ENCODE measurements at regions not wholly inside any gene's neighbourhood (a gene's known extent, or its start where the extent isn't known, plus 50 kb on each side); places are given as distances from the start of the nearest gene placed in this dataset.
A peak's percentile ranks its signal among the peaks of the same experiment; 100 is the strongest.

- no peak overlapping the region for H3K4me3 ChIP-seq (replicated peaks in 1 of 2; ENCODE audit: low read depth in 2 of 2, low read length in 2 of 2)
These were observed 74.8 kb upstream of the IPO5 start for GRCh38 chr13:97878431-97879375.

GRCh38 chr13:97879646-97880310 lies 73.7 kb upstream of the IPO5 start:
- no peak overlapping the region for H3K4me3 ChIP-seq (replicated peaks in 1 of 2; ENCODE audit: low read depth in 2 of 2, low read length in 2 of 2)
- DNase-seq (ENCODE audit: low read depth in 2 of 2), result peak; percentile 88 to 94
- TF ChIP-seq CTCF (IDR thresholded peaks at IDR 0.05; ENCODE audit: low read depth, low read length), result no peak

More at GRCh38 chr13:97878431-97879375, 74.8 kb upstream of the IPO5 start:
- no peak for TF ChIP-seq CTCF (IDR thresholded peaks at IDR 0.05; ENCODE audit: low read depth, low read length)
- DNase-seq (ENCODE audit: low read depth in 2 of 2), result peak in 1 of 2 donors; percentile 35

GRCh38 chr13:97880311-97880675 lies 73.2 kb upstream of the IPO5 start:
- H3K4me3 ChIP-seq (replicated peaks in 1 of 2; ENCODE audit: low read depth in 2 of 2, low read length in 2 of 2), result no peak overlapping the region
- TF ChIP-seq CTCF (IDR thresholded peaks at IDR 0.05; ENCODE audit: low read depth, low read length), result no peak
- DNase-seq (ENCODE audit: low read depth in 2 of 2), result no peak

GRCh38 chr13:97881556-97881955 lies 71.9 kb upstream of the IPO5 start:
- no peak for TF ChIP-seq CTCF (IDR thresholded peaks at IDR 0.05; ENCODE audit: low read depth, low read length)
- H3K4me3 ChIP-seq (replicated peaks in 1 of 2; ENCODE audit: low read depth in 2 of 2, low read length in 2 of 2), result no peak overlapping the region
- DNase-seq (ENCODE audit: low read depth in 2 of 2), result no peak

- no peak for TF ChIP-seq CTCF (IDR thresholded peaks at IDR 0.05; ENCODE audit: low read depth, low read length)
- peak; percentile 6 to 39 for DNase-seq (ENCODE audit: low read depth in 2 of 2)
- no peak overlapping the region for H3K4me3 ChIP-seq (replicated peaks in 1 of 2; ENCODE audit: low read depth in 2 of 2, low read length in 2 of 2)
These were observed 70.1 kb upstream of the IPO5 start for GRCh38 chr13:97883396-97883795.

- H3K4me3 ChIP-seq (replicated peaks in 1 of 2; ENCODE audit: low read depth in 2 of 2, low read length in 2 of 2), result no peak overlapping the region
- TF ChIP-seq CTCF (IDR thresholded peaks at IDR 0.05; ENCODE audit: low read depth, low read length), result no peak
- DNase-seq (ENCODE audit: low read depth in 2 of 2), result no peak
These were observed 68.6 kb upstream of the IPO5 start for GRCh38 chr13:97884707-97885468.
